ENCODE measurements at regions not wholly inside any gene's neighbourhood (a gene's known extent, or its start where the extent isn't known, plus 50 kb on each side); places are given as distances from the start of the nearest gene placed in this dataset.

DNA sequence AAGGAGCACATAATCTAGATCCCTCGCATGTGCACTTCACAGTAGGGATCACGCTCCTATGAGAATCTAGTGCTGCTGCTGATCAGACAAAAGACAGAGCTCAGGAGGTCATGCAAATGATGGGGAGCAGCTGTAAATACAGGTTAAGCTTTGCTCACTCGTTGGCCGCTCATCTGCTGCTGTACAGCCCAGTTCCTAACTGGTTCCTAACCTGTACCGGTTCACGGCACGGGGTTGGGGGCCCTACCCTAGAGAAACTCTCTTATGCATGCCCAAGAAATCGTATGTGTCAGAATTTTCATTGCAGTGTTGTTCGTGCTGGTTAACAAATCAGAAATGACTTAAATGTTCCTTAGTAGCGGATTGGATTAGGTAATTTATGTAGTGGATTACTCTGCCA lies 116.1 kb downstream of the CDH26 start:
- TF ChIP-seq, protein P1, sequence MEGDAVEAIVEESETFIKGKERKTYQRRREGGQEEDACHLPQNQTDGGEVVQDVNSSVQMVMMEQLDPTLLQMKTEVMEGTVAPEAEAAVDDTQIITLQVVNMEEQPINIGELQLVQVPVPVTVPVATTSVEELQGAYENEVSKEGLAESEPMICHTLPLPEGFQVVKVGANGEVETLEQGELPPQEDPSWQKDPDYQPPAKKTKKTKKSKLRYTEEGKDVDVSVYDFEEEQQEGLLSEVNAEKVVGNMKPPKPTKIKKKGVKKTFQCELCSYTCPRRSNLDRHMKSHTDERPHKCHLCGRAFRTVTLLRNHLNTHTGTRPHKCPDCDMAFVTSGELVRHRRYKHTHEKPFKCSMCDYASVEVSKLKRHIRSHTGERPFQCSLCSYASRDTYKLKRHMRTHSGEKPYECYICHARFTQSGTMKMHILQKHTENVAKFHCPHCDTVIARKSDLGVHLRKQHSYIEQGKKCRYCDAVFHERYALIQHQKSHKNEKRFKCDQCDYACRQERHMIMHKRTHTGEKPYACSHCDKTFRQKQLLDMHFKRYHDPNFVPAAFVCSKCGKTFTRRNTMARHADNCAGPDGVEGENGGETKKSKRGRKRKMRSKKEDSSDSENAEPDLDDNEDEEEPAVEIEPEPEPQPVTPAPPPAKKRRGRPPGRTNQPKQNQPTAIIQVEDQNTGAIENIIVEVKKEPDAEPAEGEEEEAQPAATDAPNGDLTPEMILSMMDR (IDR thresholded peaks at IDR 0.05; ENCODE audit: insufficient read depth, low read length, poor library complexity, severe bottlenecking) = no peak
- no peak for TF ChIP-seq EZH2phosphoT487 (conservative IDR thresholded peaks at IDR 0.05; ENCODE audit: low read length)
